GM23338 (cell line): ENCODE measurements at regions not wholly inside any gene's neighbourhood (a gene's known extent, or its start where the extent isn't known, plus 50 kb on each side); places are given as distances from the start of the nearest gene placed in this dataset.

Experiments
- CREB1 ChIP-seq: fragments of 250-450 bp; sonication (Bioruptor Pico); IDR thresholded peaks from 2 replicates; pipeline ENCODE4 v1.5.0; 2020; ENCODE audit warnings: low read depth, mild to moderate bottlenecking, moderate library complexity
- CTCF ChIP-seq, 2 experiments: fragments of 200-600 bp in 1 of 2; sonication (generic) in 1 of 2; conservative IDR thresholded peaks; 2 replicates each; pipeline versions ENCODE4 v1.5.1 to v1.6.1; 2016 to 2017; ENCODE audit warnings: antibody characterized with exemption in 2 of 2, low read depth in 2 of 2, mild to moderate bottlenecking in 2 of 2, moderate library complexity in 1 of 2
- EZH2 ChIP-seq: fragments of 200-600 bp; sonication (generic); IDR thresholded peaks from one replicate; pipeline ENCODE4 v1.8.0; 2017; ENCODE audit warnings: antibody characterized with exemption, mild to moderate bottlenecking, low read depth; ENCODE audit not compliant: unreplicated experiment
- EZH2phosphoT487 ChIP-seq: fragments of 200-600 bp; sonication (generic); IDR thresholded peaks from one replicate; pipeline ENCODE4 v1.8.1; 2018; ENCODE audit warnings: antibody characterized with exemption; ENCODE audit not compliant: unreplicated experiment
- JUNB ChIP-seq: IDR thresholded peaks from one replicate; pipeline ENCODE4 v1.6.1; 2016; ENCODE audit warnings: antibody characterized with exemption; ENCODE audit not compliant: unreplicated experiment
- NANOG ChIP-seq: IDR thresholded peaks from 2 replicates; pipeline ENCODE4 v1.6.1; 2016; ENCODE audit warnings: antibody characterized with exemption, borderline replicate concordance
- POLR2AphosphoS5 ChIP-seq: IDR thresholded peaks from 2 replicates; pipeline ENCODE4 v1.6.1; 2016; ENCODE audit warnings: antibody characterized with exemption, low read depth
- REST ChIP-seq: IDR thresholded peaks from one replicate; pipeline ENCODE4 v1.6.1; 2018; ENCODE audit warnings: antibody characterized with exemption; ENCODE audit not compliant: unreplicated experiment
- ZNF114 ChIP-seq: fragments of 250-450 bp; sonication (Bioruptor Pico); IDR thresholded peaks from 2 replicates; pipeline ENCODE4 v1.5.0; 2020; ENCODE audit warnings: mild to moderate bottlenecking, moderate library complexity
- ZNF331 ChIP-seq: fragments of 250-450 bp; sonication (Bioruptor Pico); IDR thresholded peaks from 2 replicates; pipeline ENCODE4 v1.5.0; 2020; ENCODE audit warnings: low read depth, mild to moderate bottlenecking, moderate library complexity

- TF ChIP-seq NANOG (no peak), EZH2 (no peak), CTCF (conservative IDR thresholded peaks at IDR 0.05; ENCODE audit: low read depth in 2 of 2) (no peak), CREB1 (no peak), POLR2AphosphoS5 (no peak), ZNF114 (CRISPR knock-in tag) (no peak), ZNF331 (no peak), REST (no peak), EZH2phosphoT487 (no peak), JUNB (no peak)
Measured at GRCh38 chr10:4319870-4320367, 506.1 kb upstream of the AKR1E2 start.
